ENCODE measurements at regions not wholly inside any gene's neighbourhood (a gene's known extent, or its start where the extent isn't known, plus 50 kb on each side); places are given as distances from the start of the nearest gene placed in this dataset.
A peak's percentile ranks its signal among the peaks of the same experiment; 100 is the strongest.
"Not testable (repeated sequence)": the region's sequence is repeated elsewhere in the genome, so short reads cannot be mapped to it uniquely, and the experiment has no call there.

- DNase-seq = peak in 1 of 2 experiments; percentile 27
These were observed 197.3 kb downstream of the MATN1 start for GRCh38 chr1:30525971-30526651.

GRCh38 chr1:30525631-30525970 lies 197.8 kb downstream of the MATN1 start:
- DNase-seq = no peak

GRCh38 chr1:30524840-30525617 lies 198.4 kb downstream of the MATN1 start:
- no peak for DNase-seq

GRCh38 chr1:30524025-30524555 lies 199.3 kb downstream of the MATN1 start:
- DNase-seq = not testable (repeated sequence)

GRCh38 chr1:30523055-30524020 lies 200.0 kb downstream of the MATN1 start:
- DNase-seq = no peak

GRCh38 chr1:30522031-30523004 lies 201.1 kb downstream of the MATN1 start:
- DNase-seq = no peak

GRCh38 chr1:30521261-30521865 lies 202.0 kb downstream of the MATN1 start:
- DNase-seq = no peak

- no peak for DNase-seq
These were observed 202.9 kb downstream of the MATN1 start for GRCh38 chr1:30520476-30520875.

GRCh38 chr1:30519201-30519763 lies 204.1 kb downstream of the MATN1 start:
- DNase-seq = no peak

GRCh38 chr1:30518696-30519095 lies 204.7 kb downstream of the MATN1 start:
- no peak for DNase-seq

GRCh38 chr1:30518186-30518585 lies 205.2 kb downstream of the MATN1 start:
- no peak for DNase-seq

GRCh38 chr1:30517666-30518065 lies 205.7 kb downstream of the MATN1 start:
- DNase-seq = not testable (repeated sequence)

- DNase-seq = not testable (repeated sequence)
These were observed 206.1 kb downstream of the MATN1 start for GRCh38 chr1:30517241-30517640.

GRCh38 chr1:30516485-30516858 lies 206.9 kb downstream of the MATN1 start:
- DNase-seq = no peak

GRCh38 chr1:30515755-30516484 lies 207.5 kb downstream of the MATN1 start:
- DNase-seq = no peak

- DNase-seq = no peak
These were observed 208.4 kb downstream of the MATN1 start for GRCh38 chr1:30514945-30515344.

- DNase-seq = no peak
These were observed 209.2 kb downstream of the MATN1 start for GRCh38 chr1:30514137-30514654.

- no peak for DNase-seq
These were observed 209.8 kb downstream of the MATN1 start for GRCh38 chr1:30513396-30514136.

GRCh38 chr1:30512914-30513265 lies 210.5 kb downstream of the MATN1 start:
- no peak for DNase-seq
